ENCODE measurements at regions not wholly inside any gene's neighbourhood (a gene's known extent, or its start where the extent isn't known, plus 50 kb on each side); places are given as distances from the start of the nearest gene placed in this dataset.

DNA sequence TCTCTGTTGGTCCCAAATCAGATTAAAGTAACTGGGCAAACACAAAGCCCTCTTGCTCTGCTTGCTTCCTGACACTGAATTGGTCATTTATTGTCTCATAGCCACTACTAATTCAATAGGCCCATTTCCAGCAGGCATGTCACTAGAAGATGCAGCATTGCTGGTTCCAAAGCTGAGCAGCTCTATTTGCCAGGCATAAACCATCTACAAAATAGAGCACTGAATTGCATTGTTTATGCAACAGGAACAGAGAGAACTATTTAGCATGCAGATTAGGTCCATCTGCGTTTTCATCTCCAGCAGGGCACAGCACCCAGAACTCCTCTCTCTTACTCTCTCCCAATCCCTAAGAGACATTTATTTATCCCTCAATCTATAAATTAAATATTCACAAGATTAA, 227.6 kb downstream of the SUCLG1 start:
- TF ChIP-seq CTCF (IDR thresholded peaks at IDR 0.05; ENCODE audit: low read length), result no peak
- TF ChIP-seq EZH2 (IDR thresholded peaks at IDR 0.05; ENCODE audit: borderline replicate concordance, low read length), result no peak
